RKO (cell line): ENCODE measurements at regions not wholly inside any gene's neighbourhood (a gene's known extent, or its start where the extent isn't known, plus 50 kb on each side); places are given as distances from the start of the nearest gene placed in this dataset.

ENCODE experiments used
- DNase-seq: peaks from one replicate; pipeline ENCODE4 v3.0.0-alpha.2; 2016; ENCODE audit warnings: low spot score

- no peak for DNase-seq
These were observed 126.6 kb upstream of the SLC14A2 start for GRCh38 chr18:45488645-45489044.

GRCh38 chr18:45493830-45494229 lies 121.4 kb upstream of the SLC14A2 start:
- no peak for DNase-seq

GRCh38 chr18:45494811-45495210 lies 120.5 kb upstream of the SLC14A2 start:
- no peak for DNase-seq

GRCh38 chr18:45496741-45497140 lies 118.5 kb upstream of the SLC14A2 start:
- DNase-seq = no peak

- no peak for DNase-seq
These were observed 117.5 kb upstream of the SLC14A2 start for GRCh38 chr18:45497595-45498286.

GRCh38 chr18:45498287-45498658 lies 117.0 kb upstream of the SLC14A2 start:
- no peak for DNase-seq

- no peak for DNase-seq
These were observed 111.3 kb upstream of the SLC14A2 start for GRCh38 chr18:45503990-45504389.

- DNase-seq = no peak
These were observed 109.6 kb upstream of the SLC14A2 start for GRCh38 chr18:45505497-45506206.

GRCh38 chr18:45506951-45507350 lies 108.3 kb upstream of the SLC14A2 start:
- no peak for DNase-seq

- no peak for DNase-seq
These were observed 105.7 kb upstream of the SLC14A2 start for GRCh38 chr18:45509535-45509934.

GRCh38 chr18:45510656-45511055 lies 104.6 kb upstream of the SLC14A2 start:
- no peak for DNase-seq

GRCh38 chr18:45512363-45512953 lies 102.8 kb upstream of the SLC14A2 start:
- DNase-seq = no peak

GRCh38 chr18:45517181-45517741 lies 98.0 kb upstream of the SLC14A2 start:
- DNase-seq = no peak

GRCh38 chr18:45518311-45519155 lies 96.7 kb upstream of the SLC14A2 start:
- DNase-seq = no peak

- no peak for DNase-seq
These were observed 95.6 kb upstream of the SLC14A2 start for GRCh38 chr18:45519411-45520280.

GRCh38 chr18:45521136-45521535 lies 94.1 kb upstream of the SLC14A2 start:
- no peak for DNase-seq

- no peak for DNase-seq
These were observed 93.5 kb upstream of the SLC14A2 start for GRCh38 chr18:45521777-45522176.

GRCh38 chr18:45522371-45522770 lies 92.9 kb upstream of the SLC14A2 start:
- no peak for DNase-seq

GRCh38 chr18:45525301-45525700 lies 90.0 kb upstream of the SLC14A2 start:
- DNase-seq = no peak

- DNase-seq = no peak
These were observed 89.0 kb upstream of the SLC14A2 start for GRCh38 chr18:45526114-45526841.
